MM.1S (cell line): ENCODE measurements at regions not wholly inside any gene's neighbourhood (a gene's known extent, or its start where the extent isn't known, plus 50 kb on each side); places are given as distances from the start of the nearest gene placed in this dataset.

ENCODE experiments used
- DNase-seq: peaks from one replicate; pipeline ENCODE4 v3.0.0-alpha.2; 2015
- H2AFZ ChIP-seq: fragments of 300-600 bp; sonication (generic); 2 replicates; pipeline ENCODE4 v1.6.0; 2016; ENCODE audit warnings: antibody characterized with exemption, low read length
- H3F3A ChIP-seq: fragments of 300-600 bp; sonication (generic); 2 replicates; pipeline ENCODE4 v1.6.1; 2016; ENCODE audit warnings: mild to moderate bottlenecking, antibody characterized with exemption, low read length, moderate library complexity, mixed read lengths; ENCODE audit not compliant: insufficient read depth
- H3K27ac ChIP-seq: fragments of 300-600 bp; sonication (generic); 2 replicates; pipeline ENCODE4 v1.5.1; 2016; ENCODE audit warnings: mild to moderate bottlenecking, low read length
- H3K27me3 ChIP-seq: fragments of 300-600 bp; sonication (generic); replicated peaks from 2 replicates; pipeline ENCODE4 v1.6.0; 2016; ENCODE audit warnings: low read length; ENCODE audit not compliant: insufficient read depth
- H3K36me3 ChIP-seq: fragments of 300-600 bp; sonication (generic); replicated peaks from 2 replicates; pipeline ENCODE4 v1.6.1; 2016; ENCODE audit warnings: mild to moderate bottlenecking, low read length, mixed read lengths; ENCODE audit not compliant: insufficient read depth
- H3K4me1 ChIP-seq: fragments of 300-600 bp; sonication (generic); 2 replicates; pipeline ENCODE4 v1.6.1; 2016; ENCODE audit warnings: low read length, mixed read lengths
- H3K4me2 ChIP-seq: fragments of 300-600 bp; sonication (generic); 2 replicates; pipeline ENCODE4 v1.6.0; 2016; ENCODE audit warnings: low read depth, low read length
- H3K4me3 ChIP-seq: fragments of 300-600 bp; sonication (generic); 2 replicates; pipeline ENCODE4 v1.5.1; 2016; ENCODE audit warnings: low read length, mixed read lengths
- H3K79me2 ChIP-seq: fragments of 300-600 bp; sonication (generic); 2 replicates; pipeline ENCODE4 v1.6.1; 2016; ENCODE audit warnings: mixed run types, low read length, mixed read lengths
- H3K9ac ChIP-seq: fragments of 300-600 bp; sonication (generic); 2 replicates; pipeline ENCODE4 v1.6.1; 2016; ENCODE audit warnings: low read length, mixed read lengths
- H3K9me2 ChIP-seq: fragments of 300-600 bp; sonication (generic); replicated peaks from 2 replicates; pipeline ENCODE4 v1.6.1; 2016; ENCODE audit warnings: mild to moderate bottlenecking, low read length, mixed read lengths; ENCODE audit not compliant: insufficient read depth
- H3K9me3 ChIP-seq: fragments of 300-600 bp; sonication (generic); replicated peaks from 2 replicates; pipeline ENCODE4 v1.6.1; 2016; ENCODE audit warnings: mild to moderate bottlenecking, low read length, mixed read lengths; ENCODE audit not compliant: insufficient read depth
- H4K20me1 ChIP-seq: fragments of 300-600 bp; sonication (generic); 2 replicates; pipeline ENCODE4 v1.6.1; 2016; ENCODE audit warnings: mild to moderate bottlenecking, low read length, moderate library complexity, mixed read lengths; ENCODE audit not compliant: insufficient read depth
- EZH2 ChIP-seq: fragments of 300-600 bp; sonication (generic); optimal IDR thresholded peaks from 2 replicates; pipeline ENCODE3; 2017; ENCODE audit warnings: low read depth, mild to moderate bottlenecking, antibody characterized with exemption, low read length, mixed read lengths
- EZH2phosphoT487 ChIP-seq: fragments of 300-600 bp; sonication (generic); IDR thresholded peaks from 2 replicates; pipeline ENCODE4 v1.6.1; 2018; ENCODE audit warnings: antibody characterized with exemption, low read length
- TF ChIP-seq, protein P1 (sequence below): fragments of 300-600 bp; sonication (generic); IDR thresholded peaks from 2 replicates; pipeline ENCODE4 v1.5.1; 2016; ENCODE audit warnings: antibody characterized with exemption, low read length, mixed read lengths

DNA sequence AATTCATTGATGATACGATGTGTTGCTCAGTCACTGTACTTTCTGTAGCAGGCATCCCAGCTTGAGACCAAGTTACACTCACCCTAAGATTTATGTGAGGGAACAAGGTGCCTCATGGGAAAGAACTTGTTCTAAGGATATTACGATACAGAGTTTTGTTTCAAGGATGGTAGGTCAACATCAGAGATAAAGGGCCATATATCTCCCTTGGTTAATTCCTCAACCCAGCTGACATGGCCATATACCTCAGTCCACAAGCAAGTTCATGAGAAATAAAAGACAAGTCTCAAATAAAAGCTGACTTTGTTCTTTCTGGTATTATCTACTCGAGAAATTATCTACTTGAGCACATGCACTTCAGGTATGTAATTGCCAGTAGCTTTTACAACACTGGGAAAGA, 1535.9 kb upstream of the IGFBP7 start:
- Histone ChIP-seq H3K9ac (no peak overlapping the region), H3K27ac (no peak overlapping the region), H3K9me3 (no peaks in the 10 kb centered on the region), H3K9me2 (no peaks in the 10 kb centered on the region), H3K4me3 (no peak overlapping the region), H3F3A (no peaks in the 10 kb centered on the region), H3K36me3 (no peaks in the 10 kb centered on the region), H3K4me2 (no peak overlapping the region), H3K79me2 (no peaks in the 10 kb centered on the region), H4K20me1 (no peaks in the 10 kb centered on the region), H3K4me1 (no peaks in the 10 kb centered on the region), H2AFZ (no peak overlapping the region), H3K27me3 (no peaks in the 10 kb centered on the region)
- DNase-seq, result no peak
- TF ChIP-seq EZH2 (no peak), EZH2phosphoT487 (no peak)
- TF ChIP-seq, protein P1, sequence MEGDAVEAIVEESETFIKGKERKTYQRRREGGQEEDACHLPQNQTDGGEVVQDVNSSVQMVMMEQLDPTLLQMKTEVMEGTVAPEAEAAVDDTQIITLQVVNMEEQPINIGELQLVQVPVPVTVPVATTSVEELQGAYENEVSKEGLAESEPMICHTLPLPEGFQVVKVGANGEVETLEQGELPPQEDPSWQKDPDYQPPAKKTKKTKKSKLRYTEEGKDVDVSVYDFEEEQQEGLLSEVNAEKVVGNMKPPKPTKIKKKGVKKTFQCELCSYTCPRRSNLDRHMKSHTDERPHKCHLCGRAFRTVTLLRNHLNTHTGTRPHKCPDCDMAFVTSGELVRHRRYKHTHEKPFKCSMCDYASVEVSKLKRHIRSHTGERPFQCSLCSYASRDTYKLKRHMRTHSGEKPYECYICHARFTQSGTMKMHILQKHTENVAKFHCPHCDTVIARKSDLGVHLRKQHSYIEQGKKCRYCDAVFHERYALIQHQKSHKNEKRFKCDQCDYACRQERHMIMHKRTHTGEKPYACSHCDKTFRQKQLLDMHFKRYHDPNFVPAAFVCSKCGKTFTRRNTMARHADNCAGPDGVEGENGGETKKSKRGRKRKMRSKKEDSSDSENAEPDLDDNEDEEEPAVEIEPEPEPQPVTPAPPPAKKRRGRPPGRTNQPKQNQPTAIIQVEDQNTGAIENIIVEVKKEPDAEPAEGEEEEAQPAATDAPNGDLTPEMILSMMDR, result no peak

DNA sequence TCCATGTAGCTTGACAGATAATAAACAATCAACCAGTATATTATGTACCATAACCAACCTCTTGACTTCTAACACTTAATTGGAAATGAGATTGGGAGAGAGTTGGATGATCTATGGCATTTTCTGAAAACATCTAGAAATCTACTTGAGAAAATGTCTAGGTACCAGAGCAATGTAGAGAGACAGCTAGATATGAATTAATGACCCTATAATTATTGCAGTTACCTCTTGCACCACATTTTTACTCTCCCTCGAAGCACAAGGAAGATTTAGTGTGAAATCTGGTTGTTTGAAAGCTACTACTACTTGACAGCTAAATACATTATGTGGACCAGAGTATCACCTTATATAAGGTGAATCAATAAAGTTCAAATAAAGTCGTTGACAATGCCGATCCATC, 1534.4 kb upstream of the IGFBP7 start:
- Histone ChIP-seq H3K36me3 (no peaks in the 10 kb centered on the region), H3K27ac (no peak overlapping the region), H3F3A (no peaks in the 10 kb centered on the region), H3K4me1 (no peaks in the 10 kb centered on the region), H2AFZ (no peak overlapping the region), H3K4me2 (no peak overlapping the region), H3K27me3 (no peaks in the 10 kb centered on the region), H3K9me2 (no peaks in the 10 kb centered on the region), H4K20me1 (no peaks in the 10 kb centered on the region), H3K4me3 (no peak overlapping the region), H3K9ac (no peak overlapping the region), H3K79me2 (no peaks in the 10 kb centered on the region), H3K9me3 (no peaks in the 10 kb centered on the region)
- no peak for DNase-seq
- no peak for TF ChIP-seq EZH2phosphoT487
- TF ChIP-seq, protein P1, result no peak
- TF ChIP-seq EZH2, result no peak

DNA sequence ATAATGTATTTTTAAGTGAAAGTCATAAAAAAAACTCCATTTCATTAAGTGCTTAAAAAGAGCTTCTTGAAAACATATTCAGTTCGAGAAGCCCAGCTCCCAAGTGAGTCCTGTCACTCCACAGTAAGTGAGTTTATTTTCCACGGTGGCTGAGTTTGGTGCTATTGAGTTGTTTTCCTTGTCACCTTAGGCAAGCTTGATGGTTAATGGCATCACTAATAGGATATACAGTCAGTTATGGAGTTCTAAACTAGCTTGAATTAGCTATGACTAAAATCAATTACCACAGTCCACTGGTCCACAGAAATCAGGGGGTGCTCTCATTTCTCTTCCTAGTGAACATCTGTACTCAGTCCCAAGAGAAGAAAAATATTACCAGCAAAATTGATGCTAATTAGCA, 1526.2 kb upstream of the IGFBP7 start:
- H3K79me2 ChIP-seq, result no peaks in the 10 kb centered on the region
- no peaks in the 10 kb centered on the region for H3K36me3 ChIP-seq
- H3K9ac ChIP-seq, result no peak overlapping the region
- H3K27me3 ChIP-seq, result no peaks in the 10 kb centered on the region
- H3K9me2 ChIP-seq, result no peaks in the 10 kb centered on the region
- H3K27ac ChIP-seq, result no peak overlapping the region
- H3K4me1 ChIP-seq, result no peaks in the 10 kb centered on the region
- DNase-seq, result no peak
- H3K4me3 ChIP-seq, result no peak overlapping the region
- H4K20me1 ChIP-seq, result no peaks in the 10 kb centered on the region
- no peak overlapping the region for H3K4me2 ChIP-seq
- TF ChIP-seq EZH2 (no peak), EZH2phosphoT487 (no peak)
- TF ChIP-seq, protein P1, result no peak
- H3K9me3 ChIP-seq, result no peaks in the 10 kb centered on the region
- H3F3A ChIP-seq, result no peaks in the 10 kb centered on the region
- H2AFZ ChIP-seq, result no peak overlapping the region
